22Rv1 (cell line): ENCODE measurements at regions not wholly inside any gene's neighbourhood (a gene's known extent, or its start where the extent isn't known, plus 50 kb on each side); places are given as distances from the start of the nearest gene placed in this dataset.

Experiments used
- CTCF ChIP-seq: fragments of 450-650 bp; IDR thresholded peaks from 2 replicates; pipeline ENCODE4 v1.5.1; 2017; ENCODE audit warnings: mild to moderate bottlenecking
- ZFX ChIP-seq: fragments of 450-650 bp; IDR thresholded peaks from 2 replicates; pipeline ENCODE4 v1.6.1; 2017; ENCODE audit warnings: antibody characterized with exemption, borderline replicate concordance

- no peak for TF ChIP-seq CTCF
- TF ChIP-seq ZFX: no peak
Observed at GRCh38 chr7:17600340-17600752, 301.9 kb downstream of the AHR start.
